ENCODE measurements at regions not wholly inside any gene's neighbourhood (a gene's known extent, or its start where the extent isn't known, plus 50 kb on each side); places are given as distances from the start of the nearest gene placed in this dataset.

DNA sequence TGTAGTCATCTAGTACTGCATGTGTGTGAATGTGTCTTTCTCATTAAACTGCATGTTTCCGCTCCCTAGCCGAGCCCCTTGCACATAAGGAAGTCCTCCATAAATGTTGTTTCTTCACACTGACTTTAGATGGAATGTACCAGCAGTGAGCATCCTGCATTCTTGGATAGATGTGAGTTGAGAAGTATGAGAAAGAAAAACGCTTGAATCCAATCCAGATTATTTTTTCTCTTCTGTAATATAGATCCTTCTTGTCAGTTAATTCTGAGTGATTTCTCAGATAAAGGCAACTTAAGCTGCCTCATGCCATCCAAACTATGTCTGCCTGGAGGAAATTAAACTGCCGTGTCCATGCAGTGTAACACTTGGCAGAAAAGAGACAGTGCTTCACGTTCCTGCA, 268.1 kb upstream of the ISX start:
- Histone ChIP-seq H3K9me3 (ENCODE audit: control insufficient read depth in 2 of 2, insufficient read depth in 1 of 2, low read length in 1 of 2) (no peaks in the 10 kb centered on the region), H3K4me1 (ENCODE audit: control insufficient read depth in 2 of 2, insufficient read depth in 2 of 2, low read length in 2 of 2) (no peaks in the 10 kb centered on the region), H3K27me3 (ENCODE audit: control insufficient read depth in 2 of 2, insufficient read depth in 1 of 2, low read length in 1 of 2) (no peaks in the 10 kb centered on the region), H3K4me3 (ENCODE audit: low read length in 2 of 2) (no peak overlapping the region), H3K27ac (ENCODE audit: low read depth in 1 of 2, low read length in 1 of 2) (no peak overlapping the region), H3K36me3 (ENCODE audit: control insufficient read depth in 2 of 2, insufficient read depth in 2 of 2, low read length in 1 of 2) (no peaks in the 10 kb centered on the region)
- WGBS = 94% methylated on average over 5 of the region's 5 CpGs
- no peak for DNase-seq (ENCODE audit: low read depth in 6 of 9, low spot score in 9 of 9)

DNA sequence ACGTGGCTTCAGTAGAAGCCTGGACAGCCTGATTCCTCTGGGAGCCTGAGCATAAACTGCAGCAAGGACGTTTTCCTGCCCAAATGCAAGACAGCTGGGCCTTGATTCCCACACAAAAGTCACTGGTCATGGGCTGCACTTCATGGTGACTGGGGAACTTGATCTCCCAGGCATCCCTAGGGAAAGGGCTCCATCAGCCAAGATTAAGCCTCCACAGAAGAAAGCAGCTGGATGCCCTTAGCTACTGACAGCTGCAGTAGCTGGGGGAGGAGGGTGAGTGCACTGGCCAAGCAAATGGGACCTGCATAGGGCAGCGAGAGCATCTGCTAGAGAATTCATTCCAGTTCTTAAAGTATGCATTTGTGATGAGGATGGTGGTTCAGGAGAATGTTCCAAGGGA, 267.4 kb upstream of the ISX start:
- Histone ChIP-seq H3K4me1 (ENCODE audit: control insufficient read depth in 2 of 2, insufficient read depth in 2 of 2, low read length in 2 of 2) (no peaks in the 10 kb centered on the region), H3K4me3 (ENCODE audit: low read length in 2 of 2) (no peak overlapping the region), H3K36me3 (ENCODE audit: control insufficient read depth in 2 of 2, insufficient read depth in 2 of 2, low read length in 1 of 2) (no peaks in the 10 kb centered on the region), H3K27ac (ENCODE audit: low read depth in 1 of 2, low read length in 1 of 2) (no peak overlapping the region), H3K9me3 (ENCODE audit: control insufficient read depth in 2 of 2, insufficient read depth in 1 of 2, low read length in 1 of 2) (no peaks in the 10 kb centered on the region), H3K27me3 (ENCODE audit: control insufficient read depth in 2 of 2, insufficient read depth in 1 of 2, low read length in 1 of 2) (no peaks in the 10 kb centered on the region)
- WGBS = 88% methylated on average over 3 of the region's 3 CpGs
- DNase-seq (ENCODE audit: low read depth in 6 of 9, low spot score in 9 of 9) = no peak

DNA sequence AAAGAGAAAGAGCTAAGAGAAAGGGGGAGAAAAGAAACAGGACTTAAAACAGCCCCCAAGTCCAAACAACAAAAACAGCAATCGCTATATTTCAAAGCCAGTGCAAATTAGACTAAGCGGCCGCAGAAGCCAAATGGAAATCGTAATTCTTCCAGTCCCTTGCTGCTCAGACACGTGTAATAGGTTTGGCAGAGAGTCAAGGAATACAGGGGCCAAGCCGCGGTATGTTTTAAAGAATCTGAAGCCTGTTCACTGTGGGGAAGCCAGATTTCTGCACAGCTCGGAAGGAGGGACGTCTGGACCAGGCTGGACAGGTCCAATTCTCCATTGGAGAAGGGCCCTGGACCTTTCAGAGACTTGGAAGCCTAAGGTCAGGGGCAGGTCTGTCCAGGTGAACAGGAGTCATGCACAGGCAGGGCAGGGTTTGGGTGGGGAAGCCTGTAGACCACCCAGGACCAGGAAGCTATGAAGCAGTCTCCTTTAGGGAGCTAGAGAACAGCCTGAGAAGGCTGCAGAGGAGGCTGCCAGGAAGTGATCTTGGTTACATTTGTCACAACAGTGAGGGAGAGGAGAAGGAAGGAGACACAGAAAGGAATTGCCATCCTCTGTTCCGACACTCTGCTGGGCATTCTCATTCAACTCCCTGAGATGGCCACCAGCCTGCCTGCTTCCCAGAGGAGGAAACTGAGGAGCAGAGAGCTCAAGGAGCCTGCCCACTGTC, 265.5 kb upstream of the ISX start:
- no peak for DNase-seq (ENCODE audit: low read depth in 6 of 9, low spot score in 9 of 9)

DNA sequence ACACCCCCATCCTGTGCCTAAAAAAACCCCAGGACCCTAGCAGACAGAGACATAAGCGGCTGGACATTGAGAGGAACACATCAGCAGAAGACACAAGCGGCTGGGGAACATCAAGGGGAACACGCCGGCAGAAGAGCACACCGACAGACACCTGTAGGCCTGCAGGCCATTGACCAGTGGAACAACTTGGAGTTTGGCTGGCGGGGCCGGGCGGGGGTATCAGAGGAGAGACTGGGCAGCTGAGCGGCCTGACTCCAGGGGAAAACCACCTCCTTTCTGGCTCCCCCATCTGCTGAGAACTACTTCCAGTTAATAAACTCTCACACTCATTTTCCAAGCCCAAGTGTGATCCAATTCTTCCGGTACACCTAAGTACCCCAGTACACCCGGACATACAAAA, 264.7 kb upstream of the ISX start:
- DNase-seq (ENCODE audit: low read depth in 6 of 9, low spot score in 9 of 9) = no peak
- no peaks in the 10 kb centered on the region for H3K9me3 ChIP-seq (ENCODE audit: control insufficient read depth in 2 of 2, insufficient read depth in 1 of 2, low read length in 1 of 2)
- H3K36me3 ChIP-seq (ENCODE audit: control insufficient read depth in 2 of 2, insufficient read depth in 2 of 2, low read length in 1 of 2) = no peaks in the 10 kb centered on the region
- no peak overlapping the region for H3K4me3 ChIP-seq (ENCODE audit: low read length in 2 of 2)
- no peaks in the 10 kb centered on the region for H3K4me1 ChIP-seq (ENCODE audit: control insufficient read depth in 2 of 2, insufficient read depth in 2 of 2, low read length in 2 of 2)
- H3K27me3 ChIP-seq (ENCODE audit: control insufficient read depth in 2 of 2, insufficient read depth in 1 of 2, low read length in 1 of 2) = no peaks in the 10 kb centered on the region
- H3K27ac ChIP-seq (ENCODE audit: low read depth in 1 of 2, low read length in 1 of 2) = no peak overlapping the region
- WGBS = 94% methylated on average over 11 of the region's 11 CpGs

More for the DNA sequence above, 265.5 kb upstream of the ISX start:
- H3K9me3 ChIP-seq (ENCODE audit: control insufficient read depth in 2 of 2, insufficient read depth in 1 of 2, low read length in 1 of 2) = no peaks in the 10 kb centered on the region
- 62% methylated on average over 10 of the region's 10 CpGs for WGBS
- H3K4me3 ChIP-seq (ENCODE audit: low read length in 2 of 2) = no peak overlapping the region
- H3K4me1 ChIP-seq (ENCODE audit: control insufficient read depth in 2 of 2, insufficient read depth in 2 of 2, low read length in 2 of 2) = no peaks in the 10 kb centered on the region
- no peaks in the 10 kb centered on the region for H3K27me3 ChIP-seq (ENCODE audit: control insufficient read depth in 2 of 2, insufficient read depth in 1 of 2, low read length in 1 of 2)
- H3K27ac ChIP-seq (ENCODE audit: low read depth in 1 of 2, low read length in 1 of 2) = no peak overlapping the region
- no peaks in the 10 kb centered on the region for H3K36me3 ChIP-seq (ENCODE audit: control insufficient read depth in 2 of 2, insufficient read depth in 2 of 2, low read length in 1 of 2)

DNA sequence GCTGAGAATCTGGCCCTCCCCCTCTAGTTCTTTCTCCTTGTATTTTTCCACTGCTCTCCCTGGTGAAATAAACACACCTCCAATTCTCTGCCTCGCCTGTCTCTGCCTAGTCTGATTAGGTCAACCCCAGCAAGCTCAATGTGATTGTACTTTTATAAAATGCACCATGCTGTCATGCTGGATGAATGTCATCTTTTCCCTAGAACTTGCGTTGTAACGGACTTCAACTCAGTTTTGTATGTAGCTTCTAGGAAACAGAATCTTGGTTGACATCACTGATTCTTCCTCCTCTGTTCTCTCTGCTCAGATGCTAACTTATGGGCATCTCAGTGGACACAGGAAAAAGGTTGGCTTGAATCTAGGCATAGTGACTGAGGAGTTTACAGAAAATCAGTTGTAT, 261.9 kb upstream of the ISX start:
- 85% methylated on average over 3 of the region's 3 CpGs for whole genome bisulfite sequencing
- DNase-seq (ENCODE audit: low read depth in 6 of 9, low spot score in 9 of 9) = no peak
- H3K9me3 ChIP-seq (ENCODE audit: control insufficient read depth in 2 of 2, insufficient read depth in 1 of 2, low read length in 1 of 2) = no peaks in the 10 kb centered on the region
- H3K4me3 ChIP-seq (ENCODE audit: low read length in 2 of 2) = no peak overlapping the region
- no peak overlapping the region for H3K27ac ChIP-seq (ENCODE audit: low read depth in 1 of 2, low read length in 1 of 2)
- H3K4me1 ChIP-seq (ENCODE audit: control insufficient read depth in 2 of 2, insufficient read depth in 2 of 2, low read length in 2 of 2) = no peaks in the 10 kb centered on the region
- H3K27me3 ChIP-seq (ENCODE audit: control insufficient read depth in 2 of 2, insufficient read depth in 1 of 2, low read length in 1 of 2) = no peaks in the 10 kb centered on the region
- H3K36me3 ChIP-seq (ENCODE audit: control insufficient read depth in 2 of 2, insufficient read depth in 2 of 2, low read length in 1 of 2) = no peaks in the 10 kb centered on the region

DNA sequence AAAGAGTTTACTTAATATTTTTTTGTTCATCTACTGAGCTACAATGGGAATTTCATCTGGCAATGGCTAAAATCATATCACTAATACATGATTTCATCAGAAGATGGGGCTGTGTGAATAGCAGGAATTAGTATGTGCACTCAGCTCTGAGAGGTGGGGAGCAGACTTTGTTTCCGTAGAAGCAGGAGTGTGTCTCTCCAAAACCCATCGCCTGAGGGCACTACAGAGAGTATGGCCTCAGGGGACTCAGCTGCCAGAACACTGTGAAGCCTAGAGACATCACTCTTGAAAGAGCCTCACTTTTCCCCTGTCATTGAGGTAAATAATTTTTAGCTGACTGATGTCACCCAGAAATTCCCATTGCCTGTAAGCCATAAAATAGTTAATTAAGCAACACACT, 261.4 kb upstream of the ISX start:
- Histone ChIP-seq H3K9me3 (ENCODE audit: control insufficient read depth in 2 of 2, insufficient read depth in 1 of 2, low read length in 1 of 2) (no peaks in the 10 kb centered on the region), H3K27ac (ENCODE audit: low read depth in 1 of 2, low read length in 1 of 2) (no peak overlapping the region), H3K4me1 (ENCODE audit: control insufficient read depth in 2 of 2, insufficient read depth in 2 of 2, low read length in 2 of 2) (no peaks in the 10 kb centered on the region), H3K27me3 (ENCODE audit: control insufficient read depth in 2 of 2, insufficient read depth in 1 of 2, low read length in 1 of 2) (no peaks in the 10 kb centered on the region), H3K4me3 (ENCODE audit: low read length in 2 of 2) (no peak overlapping the region), H3K36me3 (ENCODE audit: control insufficient read depth in 2 of 2, insufficient read depth in 2 of 2, low read length in 1 of 2) (no peaks in the 10 kb centered on the region)
- WGBS = 43% methylated on average over 2 of the region's 2 CpGs
- no peak for DNase-seq (ENCODE audit: low read depth in 6 of 9, low spot score in 9 of 9)

DNA sequence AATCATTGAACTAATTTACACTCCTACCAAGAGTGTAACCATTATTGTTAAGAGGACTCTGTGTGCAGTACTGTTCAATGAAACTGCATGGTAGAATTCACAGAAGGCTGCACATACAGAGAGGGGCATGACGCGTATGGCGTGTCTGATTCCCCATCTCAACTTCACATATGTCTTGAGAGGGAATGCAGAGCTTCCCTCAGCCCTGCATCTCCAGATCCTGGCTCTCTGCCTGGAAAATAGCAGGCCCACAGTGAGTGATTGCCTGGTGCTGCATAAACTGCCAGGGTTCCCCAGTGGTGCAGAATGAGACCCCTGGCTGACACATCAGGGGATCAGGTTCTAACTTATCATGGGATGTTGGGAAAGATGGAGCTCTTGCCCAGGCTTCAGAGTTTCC, 260.2 kb upstream of the ISX start:
- Histone ChIP-seq H3K27me3 (ENCODE audit: control insufficient read depth in 2 of 2, insufficient read depth in 1 of 2, low read length in 1 of 2) (no peaks in the 10 kb centered on the region), H3K4me3 (ENCODE audit: low read length in 2 of 2) (no peak overlapping the region), H3K36me3 (ENCODE audit: control insufficient read depth in 2 of 2, insufficient read depth in 2 of 2, low read length in 1 of 2) (no peaks in the 10 kb centered on the region), H3K9me3 (ENCODE audit: control insufficient read depth in 2 of 2, insufficient read depth in 1 of 2, low read length in 1 of 2) (no peaks in the 10 kb centered on the region), H3K4me1 (ENCODE audit: control insufficient read depth in 2 of 2, insufficient read depth in 2 of 2, low read length in 2 of 2) (no peaks in the 10 kb centered on the region), H3K27ac (ENCODE audit: low read depth in 1 of 2, low read length in 1 of 2) (no peak overlapping the region)
- DNase-seq (ENCODE audit: low read depth in 6 of 9, low spot score in 9 of 9) = no peak
- WGBS = 98% methylated on average over 3 of the region's 3 CpGs

DNA sequence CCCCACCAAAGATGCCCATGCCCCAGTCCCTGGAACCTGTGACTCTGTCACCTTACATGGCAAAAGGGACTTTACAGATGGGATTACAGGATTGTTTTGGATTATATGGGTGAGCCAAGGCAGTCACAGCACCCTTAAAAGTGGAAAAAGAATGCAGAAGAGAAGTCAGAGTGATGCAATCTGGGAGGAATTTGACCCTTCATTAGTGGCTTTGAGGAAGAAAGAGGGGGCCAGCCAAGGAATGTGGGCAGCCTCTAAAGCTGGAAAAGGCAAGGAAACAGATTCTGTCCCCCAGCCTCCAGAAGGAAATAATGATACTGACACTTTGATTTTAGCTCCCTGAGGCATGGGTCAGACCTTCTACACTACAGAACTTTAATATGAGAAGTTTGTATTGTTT, 257.3 kb upstream of the ISX start:
- H3K4me3 ChIP-seq (ENCODE audit: low read length in 2 of 2) = no peak overlapping the region
- DNase-seq (ENCODE audit: low read depth in 6 of 9, low spot score in 9 of 9) = no peak
- H3K27ac ChIP-seq (ENCODE audit: low read depth in 1 of 2, low read length in 1 of 2) = no peak overlapping the region
- no peaks in the 10 kb centered on the region for H3K27me3 ChIP-seq (ENCODE audit: control insufficient read depth in 2 of 2, insufficient read depth in 1 of 2, low read length in 1 of 2)
- no peaks in the 10 kb centered on the region for H3K36me3 ChIP-seq (ENCODE audit: control insufficient read depth in 2 of 2, insufficient read depth in 2 of 2, low read length in 1 of 2)
- no peaks in the 10 kb centered on the region for H3K9me3 ChIP-seq (ENCODE audit: control insufficient read depth in 2 of 2, insufficient read depth in 1 of 2, low read length in 1 of 2)
- no peaks in the 10 kb centered on the region for H3K4me1 ChIP-seq (ENCODE audit: control insufficient read depth in 2 of 2, insufficient read depth in 2 of 2, low read length in 2 of 2)

DNA sequence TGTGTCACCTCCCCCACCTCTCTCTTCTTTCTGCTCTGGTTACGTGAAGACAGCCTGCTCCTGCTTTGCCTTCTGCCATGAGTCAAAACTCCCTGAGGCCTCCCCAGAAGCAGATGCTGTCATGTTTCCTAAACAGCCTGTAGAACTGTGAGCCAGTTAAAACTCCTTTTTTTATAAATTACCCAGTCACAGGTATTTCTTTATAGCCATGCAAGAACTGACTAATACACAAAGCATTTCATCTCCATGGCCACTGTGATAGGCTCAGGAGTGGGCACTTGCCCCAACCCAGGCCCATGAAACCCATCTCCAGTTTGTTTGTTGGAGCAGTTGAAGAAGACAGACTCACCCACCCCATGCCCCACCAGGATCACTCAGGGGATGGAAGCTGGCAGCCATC, 253.3 kb upstream of the ISX start:
- no peaks in the 10 kb centered on the region for H3K9me3 ChIP-seq (ENCODE audit: control insufficient read depth in 2 of 2, insufficient read depth in 1 of 2, low read length in 1 of 2)
- no peak overlapping the region for H3K4me3 ChIP-seq (ENCODE audit: low read length in 2 of 2)
- no peaks in the 10 kb centered on the region for H3K27me3 ChIP-seq (ENCODE audit: control insufficient read depth in 2 of 2, insufficient read depth in 1 of 2, low read length in 1 of 2)
- no peak for DNase-seq (ENCODE audit: low read depth in 6 of 9, low spot score in 9 of 9)
- no peaks in the 10 kb centered on the region for H3K4me1 ChIP-seq (ENCODE audit: control insufficient read depth in 2 of 2, insufficient read depth in 2 of 2, low read length in 2 of 2)
- WGBS = 88% methylated on average over 1 of the region's 1 CpG
- H3K27ac ChIP-seq (ENCODE audit: low read depth in 1 of 2, low read length in 1 of 2) = no peak overlapping the region
- H3K36me3 ChIP-seq (ENCODE audit: control insufficient read depth in 2 of 2, insufficient read depth in 2 of 2, low read length in 1 of 2) = no peaks in the 10 kb centered on the region

Data from thymus (tissue), 11 donors.